Renal cortex interstitium (tissue), 11 donors: ENCODE measurements at regions not wholly inside any gene's neighbourhood (a gene's known extent, or its start where the extent isn't known, plus 50 kb on each side); places are given as distances from the start of the nearest gene placed in this dataset.
"Not testable (repeated sequence)": the region's sequence is repeated elsewhere in the genome, so short reads cannot be mapped to it uniquely, and the experiment has no call there.

Source experiments
- DNase-seq, 11 donors: peaks; one replicate each; pipeline ENCODE4 v3.0.0-alpha.2; 2013; ENCODE audit warnings: low read depth in 9 of 11, low spot score in 4 of 11; ENCODE audit errors: extremely low read depth in 1 of 11

DNA sequence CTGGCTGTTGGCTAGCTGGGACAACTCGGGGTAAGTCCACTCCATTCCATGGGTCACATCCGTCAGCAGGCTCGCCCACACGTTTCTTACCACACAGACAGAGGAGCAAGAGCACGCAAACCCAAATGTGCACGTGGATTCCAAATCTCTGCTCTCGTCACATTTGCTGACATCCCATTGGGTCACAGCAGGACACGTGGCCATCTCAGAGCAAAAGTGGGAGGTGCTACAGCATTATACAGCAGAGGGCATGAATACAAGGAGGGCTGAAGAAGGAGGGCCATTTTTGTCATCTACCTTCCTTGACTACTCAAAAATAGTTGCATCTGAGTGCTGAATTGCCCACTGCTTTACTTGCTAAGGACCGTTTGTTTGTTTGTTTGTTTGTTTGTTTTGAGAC lies 84.7 kb downstream of the RBBP6 start:
- DNase-seq: no peak

DNA sequence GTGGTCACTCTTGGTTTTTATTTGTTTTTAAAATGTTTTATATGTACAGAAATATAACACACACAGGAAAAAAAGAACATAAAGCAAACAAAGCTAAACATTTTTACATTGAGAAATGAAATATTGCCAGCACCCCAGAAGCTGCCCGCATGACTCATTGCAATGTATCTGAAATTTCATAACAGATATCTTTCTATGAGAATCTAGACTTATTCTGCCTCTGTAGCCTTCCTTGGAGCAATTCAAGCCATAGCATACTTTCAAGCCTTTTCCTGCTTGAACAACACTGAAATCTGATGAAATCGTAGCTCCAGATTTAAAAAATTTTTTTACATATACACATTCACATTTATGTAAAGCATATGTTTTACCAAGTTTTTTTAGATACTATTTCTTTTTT lies 86.9 kb downstream of the RBBP6 start:
- no peak for DNase-seq

DNA sequence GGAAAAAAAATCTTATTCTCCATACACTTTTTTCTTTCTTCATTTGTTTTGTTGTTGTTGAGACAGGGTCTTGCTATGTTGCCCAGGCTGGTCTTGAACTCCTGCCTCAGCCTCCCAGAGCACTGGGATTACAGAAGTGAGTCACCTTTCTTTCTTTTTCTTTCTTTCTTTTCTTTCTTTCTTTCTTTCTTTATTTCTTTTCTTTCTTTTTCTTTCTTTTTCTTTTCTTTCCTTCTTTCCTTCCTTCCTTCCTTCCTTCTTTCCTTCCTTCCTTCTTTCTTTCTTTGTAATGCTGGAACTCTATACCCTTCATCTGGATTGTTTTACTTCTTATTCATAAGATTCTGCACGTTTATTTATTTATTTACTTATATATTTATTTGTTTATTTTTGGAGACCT lies 94.5 kb upstream of the TNRC6A start:
- no peak for DNase-seq

DNA sequence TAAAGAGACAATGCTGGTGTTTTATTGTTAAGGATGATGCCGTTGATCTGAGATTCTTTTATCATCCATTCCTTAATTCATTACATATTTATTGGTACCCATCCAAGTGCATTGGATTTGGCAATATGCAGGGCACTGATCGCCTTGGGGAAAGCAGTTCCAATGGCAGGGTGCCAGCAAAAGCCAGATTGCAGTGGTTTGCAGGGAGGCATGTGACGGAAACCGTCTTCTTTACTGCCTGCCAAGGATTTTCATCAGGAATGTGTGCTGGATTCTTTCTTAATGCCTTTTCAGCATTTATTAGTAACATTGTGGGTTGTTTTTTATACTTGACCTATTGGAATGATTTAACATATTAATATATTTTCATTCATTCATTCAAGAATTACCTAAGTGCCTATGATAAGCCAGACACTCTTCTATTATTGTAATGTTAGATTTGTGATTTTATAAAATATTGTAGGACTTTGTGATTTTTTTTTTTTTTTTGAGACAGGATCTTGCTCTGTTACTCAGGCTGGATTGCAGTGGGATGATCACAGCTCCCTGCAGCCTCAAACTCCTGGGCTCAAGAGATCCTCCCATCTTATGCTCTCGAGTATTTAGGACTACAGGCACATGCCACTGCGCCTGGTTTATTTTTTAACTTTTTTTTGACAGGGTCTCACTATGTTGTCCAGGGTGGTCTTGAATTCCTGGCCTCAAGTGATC lies 93.4 kb upstream of the TNRC6A start:
- peak; percentile 6 to 48 (median 21) for DNase-seq

DNA sequence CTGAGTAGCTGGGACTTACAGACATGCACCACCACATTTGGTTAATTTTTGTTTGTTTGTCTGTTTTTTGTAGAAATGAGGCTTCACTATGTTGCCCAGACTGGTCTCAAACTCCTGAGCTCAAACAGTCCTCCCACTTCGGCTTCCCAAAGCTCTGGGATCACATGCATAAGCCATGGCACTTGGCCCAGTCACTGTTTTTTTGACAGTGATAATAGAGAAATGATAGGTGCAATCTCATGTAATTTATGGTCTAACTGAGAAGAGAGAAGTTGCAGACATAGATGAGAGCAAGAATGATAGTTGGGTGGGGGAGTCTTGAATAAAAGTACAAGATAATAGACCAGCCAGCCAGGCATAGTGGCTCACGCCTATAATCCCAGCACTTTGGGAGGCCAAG lies 89.7 kb upstream of the TNRC6A start:
- DNase-seq: no peak

DNA sequence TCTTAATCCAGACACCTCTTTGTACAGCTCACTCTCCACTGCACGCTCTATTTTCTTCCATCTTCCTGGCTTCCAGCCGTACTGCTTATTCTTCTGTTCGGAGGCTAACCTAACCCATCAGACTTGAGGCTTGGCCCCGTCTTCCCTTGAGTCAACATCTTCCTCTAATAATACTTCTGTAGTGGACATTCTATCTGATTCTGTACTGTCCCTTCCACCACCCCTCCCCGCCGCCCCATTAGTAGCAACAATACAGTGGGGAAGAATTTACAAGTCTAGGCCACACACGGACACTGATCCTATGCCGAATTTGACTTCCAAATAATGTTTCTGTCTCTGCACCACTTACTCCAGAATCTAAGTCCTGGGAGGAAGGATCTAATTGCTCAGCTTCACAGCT lies 86.0 kb upstream of the TNRC6A start:
- DNase-seq: no peak

DNA sequence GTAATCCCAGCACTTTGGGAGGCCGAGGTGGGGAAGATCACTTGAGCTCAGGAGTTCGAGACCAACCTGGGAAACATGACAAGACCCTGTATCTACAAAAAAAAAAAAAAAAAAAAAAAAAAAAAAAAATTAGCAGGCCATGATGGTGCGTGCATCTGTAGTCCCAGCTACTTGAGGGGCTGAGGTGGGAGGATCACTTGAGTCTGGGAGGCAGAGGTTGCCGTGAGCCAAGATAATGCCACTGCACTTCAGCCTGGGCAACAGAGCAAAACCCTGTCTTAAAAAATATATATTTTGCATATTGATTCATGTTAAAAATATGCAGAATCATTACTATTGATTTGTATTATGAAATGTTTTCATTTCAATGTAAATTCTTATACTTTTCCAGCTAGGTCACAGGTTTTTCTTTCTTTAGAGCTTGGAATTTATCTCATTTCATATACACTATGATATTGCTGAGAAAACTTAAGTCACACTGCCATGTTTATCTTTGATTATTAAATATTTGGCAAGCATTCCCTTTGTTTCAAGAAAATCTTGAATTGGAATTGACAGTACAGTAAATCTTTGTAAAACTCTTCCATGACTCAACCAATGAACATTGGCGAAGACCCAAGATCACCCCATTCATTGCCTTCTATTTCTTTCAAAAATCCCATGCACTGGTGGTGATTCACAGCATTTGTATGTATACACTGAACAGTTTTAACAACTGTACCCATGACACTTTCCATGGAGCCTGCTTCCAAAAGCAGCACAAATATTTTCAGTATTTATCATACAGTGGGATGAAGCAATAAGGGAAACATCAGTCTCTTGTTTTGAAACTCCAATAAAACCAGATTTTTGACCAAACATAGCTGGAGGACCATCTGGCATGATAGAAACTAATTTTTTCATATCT lies 83.5 kb upstream of the TNRC6A start:
- no peak for DNase-seq

DNA sequence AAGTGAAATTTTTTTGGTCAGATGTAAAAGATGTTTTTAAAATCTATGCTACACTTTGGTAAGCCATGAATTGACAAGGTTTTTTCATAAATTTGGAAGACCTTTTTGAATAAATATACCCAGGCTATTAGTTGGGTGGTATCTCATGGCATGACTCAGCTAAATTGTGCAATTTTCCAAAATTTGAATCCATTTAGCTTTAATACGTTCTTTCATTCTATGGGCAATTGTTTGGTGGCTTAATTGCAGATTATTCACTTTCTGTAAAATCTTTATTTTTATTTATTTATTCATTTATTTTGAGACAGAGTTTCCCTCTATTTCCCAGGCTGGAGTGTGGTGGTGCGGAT lies 82.8 kb upstream of the TNRC6A start:
- DNase-seq: no peak

DNA sequence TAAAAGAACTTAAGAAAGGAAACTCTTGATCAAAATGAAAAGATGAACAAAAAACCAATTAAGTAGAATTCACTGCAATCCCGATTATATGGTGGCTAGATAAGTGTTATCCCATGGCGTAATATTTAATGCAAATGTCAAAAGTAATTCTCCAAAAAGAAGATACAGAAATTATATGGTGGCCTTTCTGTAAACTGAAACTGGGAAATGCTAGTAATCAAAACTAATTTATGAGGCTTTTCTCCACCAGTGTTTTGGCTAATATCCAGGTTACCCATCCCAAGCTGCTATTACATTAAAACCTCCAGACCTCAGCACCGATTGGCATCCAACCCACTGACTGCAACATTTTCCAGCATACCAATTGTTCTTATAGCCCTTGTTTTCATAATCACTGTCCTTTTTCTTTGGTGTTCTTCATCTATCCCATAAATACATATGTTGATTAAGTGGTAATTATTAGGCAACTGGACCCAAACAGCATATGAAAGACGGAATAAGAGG lies 77.2 kb upstream of the TNRC6A start:
- no peak for DNase-seq

DNA sequence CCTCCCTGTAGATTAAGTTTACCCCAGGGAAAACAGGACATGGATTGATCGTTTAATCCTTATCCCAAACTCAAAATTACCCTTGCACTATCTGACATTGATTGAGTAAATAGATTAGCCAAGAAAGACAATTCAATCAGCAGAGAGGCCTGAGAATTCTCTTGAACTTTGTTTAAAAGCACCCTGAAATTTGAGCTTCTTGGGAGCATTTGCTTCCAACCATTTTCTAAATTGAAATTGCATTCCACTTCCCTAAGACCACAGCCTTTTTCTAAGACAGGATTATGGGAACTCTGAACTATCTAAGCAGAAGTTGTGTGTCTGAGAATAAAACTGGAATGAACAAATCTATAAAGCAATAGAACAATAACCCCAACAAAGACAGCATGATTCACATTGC lies 76.6 kb upstream of the TNRC6A start:
- no peak for DNase-seq

DNA sequence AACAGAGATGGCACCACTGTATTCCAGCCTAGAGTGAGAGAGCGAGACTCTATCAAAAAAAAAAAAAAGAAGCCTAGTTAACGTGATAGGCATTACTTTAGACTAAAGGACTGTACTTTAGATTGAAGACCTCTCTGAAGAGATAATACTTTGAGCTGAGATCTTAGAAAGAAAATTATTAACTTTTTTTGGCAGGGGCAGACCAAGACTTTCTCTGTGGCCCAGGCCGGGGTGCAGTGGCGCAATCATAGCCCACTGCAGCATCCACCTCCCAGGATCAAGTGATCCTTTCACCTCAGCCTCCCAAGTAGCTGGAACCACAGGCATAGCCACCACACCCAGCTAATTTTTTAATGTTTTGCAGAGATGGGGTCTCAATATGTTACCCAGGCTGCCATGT lies 75.7 kb upstream of the TNRC6A start:
- DNase-seq: no peak

DNA sequence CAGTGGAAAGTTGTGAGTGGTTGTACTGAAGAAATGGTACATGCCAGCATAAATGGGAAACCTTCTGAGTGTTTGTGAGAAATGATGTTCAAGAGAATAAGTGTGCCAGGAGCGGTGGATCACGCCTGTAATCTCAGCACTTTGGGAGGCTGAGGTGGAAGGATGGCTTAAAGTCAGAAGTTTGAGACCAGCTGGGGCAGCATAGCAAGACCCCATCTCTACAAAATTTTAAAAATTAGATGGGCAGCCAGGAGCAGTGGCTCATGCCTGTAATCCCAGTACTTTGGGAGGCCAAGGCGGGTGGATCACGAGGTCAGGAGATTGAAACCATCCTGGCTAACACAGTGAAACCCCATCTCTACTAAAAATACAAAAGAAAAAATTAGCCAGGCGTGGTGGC lies 63.5 kb upstream of the TNRC6A start:
- not testable (repeated sequence) for DNase-seq

DNA sequence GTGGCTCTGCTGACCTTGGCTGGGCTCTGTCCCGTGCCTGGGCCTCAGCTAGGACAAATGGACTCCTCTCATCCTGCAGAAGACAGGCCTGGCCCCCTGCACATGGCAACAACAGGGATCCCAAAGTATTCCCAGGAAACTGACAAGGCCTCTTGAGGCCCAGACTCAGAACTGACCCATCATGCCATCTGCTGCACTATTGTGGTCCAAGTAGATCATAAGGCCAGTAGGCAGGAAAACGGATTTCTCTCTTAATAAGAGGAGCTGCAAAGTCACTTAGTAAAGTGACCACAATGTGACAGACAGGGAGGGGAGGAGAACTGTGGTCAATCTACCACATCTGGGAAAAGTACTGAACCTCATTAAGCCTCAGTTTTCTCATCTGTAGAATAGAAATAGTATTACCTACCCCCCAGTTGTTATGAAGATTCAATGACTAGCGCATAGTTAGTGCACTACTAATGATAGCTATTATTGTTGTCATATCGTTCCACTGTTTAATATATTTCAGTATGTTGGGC lies 62.1 kb upstream of the TNRC6A start:
- no peak for DNase-seq

DNA sequence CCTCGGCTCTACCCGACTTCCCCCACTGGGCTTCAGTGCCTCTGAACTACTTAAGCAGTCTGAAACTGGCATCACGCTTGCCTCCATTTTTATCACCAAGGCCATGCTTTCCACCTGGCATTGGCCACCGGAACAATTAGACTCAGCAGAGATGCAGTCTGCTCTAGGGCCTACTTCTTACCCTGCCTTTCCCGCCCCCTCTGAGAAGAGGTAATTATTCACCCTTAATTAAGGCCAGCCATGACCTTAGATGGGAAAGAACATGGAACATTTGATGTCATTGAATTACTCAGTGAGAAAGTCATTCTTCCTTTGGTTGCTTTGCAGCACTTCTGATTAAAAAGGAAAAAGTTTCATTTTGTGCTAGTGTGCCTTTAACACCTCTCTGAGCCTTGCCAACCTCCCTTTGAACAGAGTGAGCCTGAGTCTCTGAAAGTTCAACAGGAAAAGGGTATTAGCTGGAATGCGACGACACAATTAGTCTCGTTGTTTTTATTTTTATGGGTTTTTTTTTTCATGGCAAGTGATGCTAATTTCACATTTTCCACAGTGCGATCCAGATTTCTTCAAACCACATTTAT lies 60.9 kb upstream of the TNRC6A start:
- no peak for DNase-seq

DNA sequence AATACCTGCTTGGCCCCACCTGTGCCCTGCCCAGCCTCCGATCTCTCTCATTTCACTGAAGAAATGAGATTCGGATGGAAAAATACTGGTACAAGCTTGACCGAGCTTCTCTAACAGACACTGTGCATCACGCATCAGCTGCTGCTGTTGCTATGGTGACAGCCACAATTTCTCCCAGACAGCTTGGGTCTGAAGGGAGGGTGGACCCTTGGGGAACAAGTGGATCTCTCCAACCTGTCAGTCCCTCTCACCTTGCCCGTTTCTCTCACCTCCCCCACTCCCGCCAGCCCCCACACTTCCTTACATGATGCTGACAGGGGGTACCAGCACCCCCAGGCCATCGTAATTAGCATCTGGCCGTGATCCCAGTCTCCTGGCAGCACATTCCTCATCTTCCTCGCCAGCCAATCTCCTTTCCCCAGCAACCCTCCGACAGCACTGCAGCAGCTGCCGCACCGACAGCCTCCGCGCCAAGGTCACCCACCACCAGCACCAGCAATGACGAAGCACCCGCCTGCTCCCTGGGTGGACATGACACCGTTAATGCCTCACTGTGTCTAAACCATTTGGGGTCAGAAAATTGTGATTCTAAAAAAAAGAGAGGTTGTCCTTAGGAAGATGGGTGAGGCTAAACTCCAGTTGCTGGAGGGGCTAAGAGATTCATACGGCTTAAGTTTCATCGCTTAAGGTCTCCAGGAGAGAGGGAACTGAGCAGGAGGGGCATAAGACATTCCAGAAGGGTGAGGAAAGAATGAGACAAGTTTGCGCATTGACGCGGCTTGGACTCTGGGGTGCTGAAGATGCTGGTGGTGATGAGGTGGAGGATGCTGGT lies 58.6 kb upstream of the TNRC6A start:
- DNase-seq: peak in 9 of 11 donors; percentile 32 to 77 (median 52)

DNA sequence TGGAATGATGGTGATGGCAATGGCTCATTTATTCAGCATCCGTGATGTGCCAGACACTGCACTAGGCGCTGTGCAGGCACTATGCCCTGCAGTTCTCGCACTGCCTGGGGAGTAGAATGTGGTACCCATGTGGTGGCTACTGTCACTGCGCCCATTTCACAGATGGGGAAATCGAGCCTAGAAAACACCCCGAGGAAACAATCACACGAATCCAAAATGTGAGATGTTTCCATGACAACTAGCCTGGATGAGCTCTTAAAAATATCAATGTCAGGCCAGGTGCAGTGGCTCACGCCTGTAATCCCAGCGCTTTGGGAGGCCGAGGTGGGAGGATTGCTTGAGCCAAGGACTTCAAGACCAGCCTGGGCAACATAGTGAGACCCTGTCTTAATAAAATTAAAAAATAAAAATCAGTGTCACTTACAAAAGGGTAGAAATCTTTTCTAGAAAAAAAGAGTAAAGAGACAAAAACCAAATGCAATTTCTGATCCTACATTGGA lies 57.9 kb upstream of the TNRC6A start:
- no peak for DNase-seq

DNA sequence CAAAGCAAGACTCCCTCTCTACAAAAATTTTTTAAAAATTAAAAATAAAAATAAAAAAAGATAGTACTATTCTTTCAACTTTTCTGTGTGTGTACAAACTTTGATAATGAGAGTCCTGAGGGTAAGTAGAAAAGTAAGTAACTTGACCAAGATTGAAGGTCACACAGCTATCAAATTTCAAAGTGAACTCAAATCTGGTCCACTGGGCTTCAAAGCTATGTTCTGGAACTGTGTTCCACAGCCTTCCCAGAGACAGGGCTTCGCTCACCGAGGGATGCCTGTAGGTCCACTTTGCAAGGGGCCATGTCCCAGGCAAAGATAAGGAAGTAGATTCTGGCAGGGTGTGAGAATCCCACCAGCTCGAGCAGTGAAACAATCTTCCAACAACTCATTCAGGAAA lies 56.3 kb upstream of the TNRC6A start:
- no peak for DNase-seq

DNA sequence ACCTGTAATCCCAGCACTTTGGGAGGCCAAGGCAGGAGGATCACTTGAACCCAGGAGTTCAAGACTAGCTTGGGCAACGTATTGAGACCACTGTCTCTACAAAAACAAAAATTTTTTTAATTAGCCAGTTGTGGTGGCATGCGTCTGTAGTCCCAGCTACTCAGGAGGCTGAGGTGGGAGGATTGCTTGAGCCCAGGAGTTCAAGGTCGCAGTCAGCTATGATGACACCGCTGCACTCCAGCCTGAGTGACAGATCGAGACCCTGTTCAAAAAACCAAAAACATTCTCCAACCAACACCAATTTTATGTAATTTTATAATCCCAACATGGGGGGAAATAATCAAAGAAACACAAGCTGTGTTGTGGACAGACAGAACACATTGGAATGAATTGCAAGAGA lies 54.6 kb upstream of the TNRC6A start:
- no peak for DNase-seq

DNA sequence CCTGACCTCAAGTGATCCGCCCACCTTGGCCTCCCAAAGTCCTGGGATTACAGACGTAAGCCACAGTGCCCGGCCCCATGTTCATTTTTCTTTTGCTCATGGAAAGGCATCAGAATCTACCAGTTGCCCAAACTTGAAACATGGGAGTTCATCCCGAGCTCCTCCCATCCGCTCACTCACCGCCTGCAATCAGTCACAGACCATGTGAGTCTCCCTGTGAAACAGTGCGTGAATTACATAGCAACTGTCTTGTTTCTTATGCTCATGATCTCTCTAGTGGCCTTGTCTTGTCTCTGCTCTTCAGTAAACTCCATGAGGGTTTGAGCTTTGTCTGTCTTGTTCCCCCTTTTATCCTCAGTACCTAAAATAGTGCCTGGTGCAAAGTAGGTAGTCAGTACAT lies 52.1 kb upstream of the TNRC6A start:
- no peak for DNase-seq
